B cell (primary cell): ENCODE measurements at regions not wholly inside any gene's neighbourhood (a gene's known extent, or its start where the extent isn't known, plus 50 kb on each side); places are given as distances from the start of the nearest gene placed in this dataset.

Experiments used
- ATAC-seq: fragments of 200-7000 bp; cut with Tn5 transposase; one replicate; pipeline ENCODE4 v1.10.0; 2021; ENCODE audit warnings: low read depth, mild to moderate bottlenecking, moderate number of reproducible peaks, moderate library complexity
- CTCF ChIA-PET: fragments of 350-600 bp; sonication (Branson Sonifier 250); formaldehyde crosslinking; loops from one replicate; lab custom pipeline; 2021; ENCODE audit warnings: antibody characterized with exemption, inconsistent platforms; lab: Charles Lee
- POLR2A ChIA-PET: fragments of 350-600 bp; sonication (Branson Sonifier 250); formaldehyde crosslinking; loops from one replicate; lab custom pipeline; 2021; ENCODE audit warnings: antibody characterized with exemption; lab: Charles Lee
- DNase-seq: peaks from one replicate; pipeline ENCODE4 v3.0.0; 2013
- H2AFZ ChIP-seq: 2 replicates; pipeline ENCODE4 v1.6.1; 2012; ENCODE audit warnings: mild to moderate bottlenecking, low read depth, low read length; ENCODE audit not compliant: insufficient read depth, poor library complexity, severe bottlenecking
- H3K27ac ChIP-seq, 2 donors: 1 replicate in 1 of 2; 2 replicates in 1 of 2; pipeline ENCODE4 v1.5.1; 2012 to 2013; ENCODE audit warnings: low read length in 2 of 2, mild to moderate bottlenecking in 2 of 2, moderate library complexity in 1 of 2
- H3K27me3 ChIP-seq, 4 experiments: fragments of 200-600 bp in 1 of 4; sonication (generic) in 1 of 4; replicated peaks in 1 of 4; 1 replicate in 2 of 4; 2 replicates in 2 of 4; pipeline versions ENCODE4 v1.6.1 to v1.7.0; 2013 to 2016; ENCODE audit warnings: low read length in 3 of 4, mild to moderate bottlenecking in 2 of 4, mixed read lengths in 1 of 4, moderate library complexity in 1 of 4; ENCODE audit not compliant: insufficient read depth in 4 of 4, control insufficient read depth in 3 of 4; ENCODE audit errors: control extremely low read depth in 1 of 4
- H3K36me3 ChIP-seq, 2 experiments: replicated peaks in 1 of 2; 1 replicate in 1 of 2; 2 replicates in 1 of 2; pipeline versions ENCODE4 v1.6.1 to v1.7.1; 2013; ENCODE audit warnings: low read length in 1 of 2; ENCODE audit not compliant: insufficient read depth in 2 of 2, control insufficient read depth in 1 of 2; ENCODE audit errors: control extremely low read depth in 1 of 2, extremely low read depth in 1 of 2
- H3K4me1 ChIP-seq, 2 donors: fragments of 200-600 bp in 1 of 2; sonication (generic) in 1 of 2; 1 replicate in 1 of 2; 2 replicates in 1 of 2; pipeline versions ENCODE4 v1.5.1 to v1.6.1; 2013 to 2017; ENCODE audit warnings: low read length in 2 of 2; ENCODE audit not compliant: control insufficient read depth in 2 of 2, insufficient read depth in 2 of 2
- H3K4me2 ChIP-seq: replicated peaks from 2 replicates; pipeline ENCODE3; 2012; ENCODE audit warnings: mild to moderate bottlenecking, low read depth, low read length; ENCODE audit not compliant: poor library complexity, severe bottlenecking
- H3K4me3 ChIP-seq, 5 experiments: fragments of 200-600 bp in 1 of 5; sonication (generic) in 1 of 5; 1 replicate in 3 of 5; 2 replicates in 2 of 5; pipeline versions ENCODE4 v1.5.1 to v1.7.0; 2011 to 2016; ENCODE audit warnings: low read length in 4 of 5, mild to moderate bottlenecking in 4 of 5, low read depth in 2 of 5, control low read depth in 1 of 5, moderate library complexity in 1 of 5; ENCODE audit not compliant: insufficient read depth in 1 of 5; ENCODE audit errors: control extremely low read depth in 1 of 5, extremely low read depth in 1 of 5
- H3K79me2 ChIP-seq: fragments of 200-600 bp; sonication (generic); one replicate; pipeline ENCODE4 v1.6.0; 2016; ENCODE audit warnings: low read length; ENCODE audit not compliant: control insufficient read depth, insufficient read depth
- H3K9ac ChIP-seq: fragments of 200-600 bp; sonication (generic); 2 replicates; pipeline ENCODE4 v1.6.1; 2017; ENCODE audit warnings: mild to moderate bottlenecking, low read length, moderate library complexity
- H3K9me3 ChIP-seq, 3 donors: one replicate each; pipeline versions ENCODE4 v1.6.1 to v1.7.1; 2013; ENCODE audit warnings: low read length in 2 of 3; ENCODE audit not compliant: control insufficient read depth in 2 of 3, insufficient read depth in 1 of 3; ENCODE audit errors: control extremely low read depth in 1 of 3
- H4K20me1 ChIP-seq: 2 replicates; pipeline ENCODE4 v1.6.0; 2012; ENCODE audit warnings: mild to moderate bottlenecking, low read length; ENCODE audit not compliant: insufficient read depth, control insufficient read depth, poor library complexity, severe bottlenecking
- H3K27ac Mint-ChIP-seq: one replicate; pipeline ENCODE4 v1.8.0; 2021; ENCODE audit warnings: mixed read lengths
- H3K27me3 Mint-ChIP-seq: one replicate; pipeline ENCODE4 v1.8.0; 2021; ENCODE audit warnings: mixed read lengths
- H3K4me1 Mint-ChIP-seq: one replicate; pipeline ENCODE4 v1.8.0; 2021; ENCODE audit warnings: mixed read lengths
- H3K4me3 Mint-ChIP-seq: one replicate; pipeline ENCODE4 v1.8.0; 2021; ENCODE audit warnings: mixed read lengths
- H3K9me3 Mint-ChIP-seq: one replicate; pipeline ENCODE4 v1.8.0; 2022; ENCODE audit warnings: mixed read lengths; ENCODE audit not compliant: insufficient read depth
- EZH2 ChIP-seq: IDR thresholded peaks from 2 replicates; pipeline ENCODE4 v1.6.1; 2012; ENCODE audit warnings: borderline replicate concordance, low read depth, mild to moderate bottlenecking, moderate library complexity, low read length; ENCODE audit not compliant: insufficient read depth, poor library complexity, severe bottlenecking
- WGBS: methylation state at CpG from one replicate; pipeline ENCODE4 v1.1.5; 2013; ENCODE audit warnings: missing lambda C conversion rate; ENCODE audit not compliant: insufficient coverage; 5-methylcytosine and 5-hydroxymethylcytosine counted together
- intact Hi-C: fragments of 100-400 bp; cut with micrococcal nuclease; formaldehyde crosslinking; loops from one replicate; pipeline ENCODE4 v1.10.0; 2022
- TF ChIP-seq, protein P1 (sequence below): fragments of 200-600 bp; IDR thresholded peaks from one replicate; pipeline ENCODE4 v1.8.0; 2022; ENCODE audit warnings: antibody characterized with exemption, mild to moderate bottlenecking

DNA sequence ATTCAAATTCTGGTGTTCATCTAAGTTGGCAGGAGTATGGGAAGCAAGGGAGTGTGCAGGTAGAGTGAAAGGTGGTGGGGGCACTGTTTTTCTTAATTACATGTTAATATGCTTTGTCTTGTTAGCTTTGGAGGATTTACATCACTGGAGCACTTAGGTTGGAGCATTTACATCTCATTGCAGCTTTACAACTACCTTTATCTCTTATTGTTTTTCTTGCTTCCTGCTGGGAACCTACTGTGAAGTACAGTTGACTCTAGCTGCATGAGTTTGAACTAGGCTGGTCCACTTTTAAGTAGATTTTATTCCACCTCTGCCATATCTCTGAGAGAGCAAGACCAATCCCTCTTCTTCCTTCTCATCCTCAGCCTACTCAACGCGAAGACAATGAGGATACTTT, 554.8 kb upstream of the B3GALT2 start:
- ATAC-seq (no peak), DNase-seq (no peak)
- Histone ChIP-seq H4K20me1 (no peaks in the 10 kb centered on the region), H3K4me1 (no peaks in the 10 kb centered on the region), H2AFZ (no peak overlapping the region), H3K9me3 (no peaks in the 10 kb centered on the region), H3K9ac (no peak overlapping the region), H3K79me2 (no peaks in the 10 kb centered on the region), H3K36me3 (no peaks in the 10 kb centered on the region), H3K4me2 (no peak overlapping the region), H3K27me3 (no peaks in the 10 kb centered on the region), H3K4me3 (no peak overlapping the region), H3K27ac (no peak overlapping the region)
- no CpG with 5 or more reads among the region's 2 CpGs for WGBS
- Mint-ChIP-seq H3K4me3 (no peak overlapping the region), H3K27ac (no peak overlapping the region), H3K27me3 (no peaks in the 10 kb centered on the region), H3K9me3 (no peaks in the 10 kb centered on the region), H3K4me1 (no peaks in the 10 kb centered on the region)
- TF ChIP-seq, protein P1, sequence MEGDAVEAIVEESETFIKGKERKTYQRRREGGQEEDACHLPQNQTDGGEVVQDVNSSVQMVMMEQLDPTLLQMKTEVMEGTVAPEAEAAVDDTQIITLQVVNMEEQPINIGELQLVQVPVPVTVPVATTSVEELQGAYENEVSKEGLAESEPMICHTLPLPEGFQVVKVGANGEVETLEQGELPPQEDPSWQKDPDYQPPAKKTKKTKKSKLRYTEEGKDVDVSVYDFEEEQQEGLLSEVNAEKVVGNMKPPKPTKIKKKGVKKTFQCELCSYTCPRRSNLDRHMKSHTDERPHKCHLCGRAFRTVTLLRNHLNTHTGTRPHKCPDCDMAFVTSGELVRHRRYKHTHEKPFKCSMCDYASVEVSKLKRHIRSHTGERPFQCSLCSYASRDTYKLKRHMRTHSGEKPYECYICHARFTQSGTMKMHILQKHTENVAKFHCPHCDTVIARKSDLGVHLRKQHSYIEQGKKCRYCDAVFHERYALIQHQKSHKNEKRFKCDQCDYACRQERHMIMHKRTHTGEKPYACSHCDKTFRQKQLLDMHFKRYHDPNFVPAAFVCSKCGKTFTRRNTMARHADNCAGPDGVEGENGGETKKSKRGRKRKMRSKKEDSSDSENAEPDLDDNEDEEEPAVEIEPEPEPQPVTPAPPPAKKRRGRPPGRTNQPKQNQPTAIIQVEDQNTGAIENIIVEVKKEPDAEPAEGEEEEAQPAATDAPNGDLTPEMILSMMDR, result no peak
- ChIA-PET CTCF (no interaction called here), POLR2A (no interaction called here)
- intact Hi-C loops, result no loop called here

DNA sequence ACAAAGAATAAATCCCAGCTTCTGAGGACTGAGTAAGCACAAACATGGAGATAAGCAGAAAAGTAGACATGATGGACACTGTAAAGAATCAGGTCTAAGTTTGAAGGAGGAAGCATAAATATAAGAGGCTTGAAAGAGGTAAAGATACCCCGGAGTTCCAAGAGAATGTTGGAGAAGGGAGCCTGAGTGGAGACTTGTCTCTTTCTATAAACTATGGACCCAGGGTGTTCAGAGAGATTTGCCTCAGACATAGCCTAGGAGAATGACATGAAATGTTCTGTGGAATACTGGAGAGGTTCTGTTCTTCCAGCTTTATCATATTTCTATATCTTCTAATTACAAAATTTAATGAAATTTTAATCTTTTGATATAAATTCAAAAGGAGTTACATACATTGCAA, 554.3 kb upstream of the B3GALT2 start:
- intact Hi-C loops, result no loop called here
- no peak for ATAC-seq
- H3K4me3 Mint-ChIP-seq, result no peak overlapping the region
- TF ChIP-seq, protein P1, result no peak
- TF ChIP-seq EZH2, result no peak
- Histone ChIP-seq H3K79me2 (no peaks in the 10 kb centered on the region), H3K27me3 (no peaks in the 10 kb centered on the region), H2AFZ (no peak overlapping the region), H3K4me3 (no peak overlapping the region), H3K4me1 (no peaks in the 10 kb centered on the region), H3K9ac (no peak overlapping the region), H3K9me3 (no peaks in the 10 kb centered on the region), H3K27ac (no peak overlapping the region), H3K4me2 (no peak overlapping the region), H3K36me3 (no peaks in the 10 kb centered on the region), H4K20me1 (no peaks in the 10 kb centered on the region)
- H3K27ac Mint-ChIP-seq, result no peak overlapping the region
- no peaks in the 10 kb centered on the region for H3K27me3 Mint-ChIP-seq
- CTCF ChIA-PET, result no interaction called here
- POLR2A ChIA-PET, result no interaction called here
- no peaks in the 10 kb centered on the region for H3K4me1 Mint-ChIP-seq
- no CpG with 5 or more reads among the region's 1 CpG for WGBS
- no peak for DNase-seq
- H3K9me3 Mint-ChIP-seq, result no peaks in the 10 kb centered on the region
